ENCODE measurements at regions not wholly inside any gene's neighbourhood (a gene's known extent, or its start where the extent isn't known, plus 50 kb on each side); places are given as distances from the start of the nearest gene placed in this dataset.

GRCh38 chr6:4426968-4427367, 291.6 kb upstream of the ECI2 start:
- Histone ChIP-seq H3K36me3 (ENCODE audit: low read depth, low read length) (no peaks in the 10 kb centered on the region), H3K4me3 (ENCODE audit: low read length) (no peak overlapping the region), H3K9me2 (replicated peaks; ENCODE audit: low read length) (no peaks in the 10 kb centered on the region), H2AFZ (ENCODE audit: low read length) (no peak overlapping the region), H3K79me2 (ENCODE audit: low read length) (no peaks in the 10 kb centered on the region), H4K20me1 (ENCODE audit: low read length) (no peaks in the 10 kb centered on the region), H3K27me3 (ENCODE audit: low read length) (no peaks in the 10 kb centered on the region), H3K4me1 (ENCODE audit: insufficient read depth, low read length) (no peaks in the 10 kb centered on the region), H3K9ac (ENCODE audit: low read length) (no peak overlapping the region), H3K9me3 (ENCODE audit: low read length) (no peaks in the 10 kb centered on the region), H3F3A (ENCODE audit: low read length, unreplicated experiment) (no peaks in the 10 kb centered on the region), H3K27ac (ENCODE audit: low read length) (no peak overlapping the region), H3K4me2 (ENCODE audit: low read length) (no peak overlapping the region)
- POLR2A ChIA-PET (ENCODE audit: unreplicated experiment): interaction anchor here (0.6 kb wide), 1 partner anchor 482 kb away, joined by 6 read pairs; no protein-coding TSS in a partner anchor
- ATAC-seq (no peak), DNase-seq (no peak)
- no peak for TF ChIP-seq EZH2phosphoT487 (IDR thresholded peaks at IDR 0.05; ENCODE audit: borderline replicate concordance, low read length)
- TF ChIP-seq CTCF (conservative IDR thresholded peaks at IDR 0.05; ENCODE audit: low read depth, low read length): no peak
- TF ChIP-seq EZH2 (IDR thresholded peaks at IDR 0.05; ENCODE audit: low read length, unreplicated experiment): no peak
- intact Hi-C loops (cut with micrococcal nuclease): no loop called here
- BruUV-seq (replicated peaks): no TSS peak
- CTCF ChIA-PET: no interaction called here

- no peak overlapping the region for H3K9ac ChIP-seq (ENCODE audit: low read length)
- no peak overlapping the region for H3K4me3 ChIP-seq (ENCODE audit: low read length)
- intact Hi-C loops (cut with micrococcal nuclease): no loop called here
- no peaks in the 10 kb centered on the region for H3F3A ChIP-seq (ENCODE audit: low read length, unreplicated experiment)
- no peaks in the 10 kb centered on the region for H4K20me1 ChIP-seq (ENCODE audit: low read length)
- TF ChIP-seq EZH2phosphoT487 (IDR thresholded peaks at IDR 0.05; ENCODE audit: borderline replicate concordance, low read length) (no peak), EZH2 (IDR thresholded peaks at IDR 0.05; ENCODE audit: low read length, unreplicated experiment) (no peak), CTCF (conservative IDR thresholded peaks at IDR 0.05; ENCODE audit: low read depth, low read length) (no peak)
- DNase-seq (no peak), ATAC-seq (no peak)
- no peaks in the 10 kb centered on the region for H3K79me2 ChIP-seq (ENCODE audit: low read length)
- no peaks in the 10 kb centered on the region for H3K9me2 ChIP-seq (replicated peaks; ENCODE audit: low read length)
- POLR2A ChIA-PET (ENCODE audit: unreplicated experiment): no interaction called here
- no peaks in the 10 kb centered on the region for H3K36me3 ChIP-seq (ENCODE audit: low read depth, low read length)
- H3K27me3 ChIP-seq (ENCODE audit: low read length): no peaks in the 10 kb centered on the region
- H3K4me1 ChIP-seq (ENCODE audit: insufficient read depth, low read length): no peaks in the 10 kb centered on the region
- no peak overlapping the region for H2AFZ ChIP-seq (ENCODE audit: low read length)
- no peak overlapping the region for H3K27ac ChIP-seq (ENCODE audit: low read length)
- no TSS peak for BruUV-seq (replicated peaks)
- H3K4me2 ChIP-seq (ENCODE audit: low read length): no peak overlapping the region
- CTCF ChIA-PET: no interaction called here
- H3K9me3 ChIP-seq (ENCODE audit: low read length): no peaks in the 10 kb centered on the region
Measured at GRCh38 chr6:4421837-4422236, 286.5 kb upstream of the ECI2 start.

- TF ChIP-seq EZH2phosphoT487 (IDR thresholded peaks at IDR 0.05; ENCODE audit: borderline replicate concordance, low read length) (no peak), EZH2 (IDR thresholded peaks at IDR 0.05; ENCODE audit: low read length, unreplicated experiment) (no peak), CTCF (conservative IDR thresholded peaks at IDR 0.05; ENCODE audit: low read depth, low read length) (no peak)
- CTCF ChIA-PET: no interaction called here
Measured at GRCh38 chr6:4420160-4420865, 284.9 kb upstream of the ECI2 start.

More at GRCh38 chr6:4420160-4420865, 284.9 kb upstream of the ECI2 start:
- Histone ChIP-seq H3K27ac (ENCODE audit: low read length) (no peak overlapping the region), H3K79me2 (ENCODE audit: low read length) (no peaks in the 10 kb centered on the region), H3K9ac (ENCODE audit: low read length) (no peak overlapping the region), H3K4me3 (ENCODE audit: low read length) (no peak overlapping the region), H3K9me2 (replicated peaks; ENCODE audit: low read length) (no peaks in the 10 kb centered on the region), H4K20me1 (ENCODE audit: low read length) (no peaks in the 10 kb centered on the region), H3K4me1 (ENCODE audit: insufficient read depth, low read length) (no peaks in the 10 kb centered on the region), H3K9me3 (ENCODE audit: low read length) (no peaks in the 10 kb centered on the region), H3K27me3 (ENCODE audit: low read length) (no peaks in the 10 kb centered on the region), H3K36me3 (ENCODE audit: low read depth, low read length) (no peaks in the 10 kb centered on the region), H2AFZ (ENCODE audit: low read length) (no peak overlapping the region), H3K4me2 (ENCODE audit: low read length) (no peak overlapping the region), H3F3A (ENCODE audit: low read length, unreplicated experiment) (no peaks in the 10 kb centered on the region)
- intact Hi-C loops (cut with micrococcal nuclease): no loop called here
- POLR2A ChIA-PET (ENCODE audit: unreplicated experiment): no interaction called here
- ATAC-seq (no peak), DNase-seq (no peak)
- no TSS peak for BruUV-seq (replicated peaks)
